ENCODE measurements at regions not wholly inside any gene's neighbourhood (a gene's known extent, or its start where the extent isn't known, plus 50 kb on each side); places are given as distances from the start of the nearest gene placed in this dataset.
A peak's percentile ranks its signal among the peaks of the same experiment; 100 is the strongest.
"Not testable (repeated sequence)": the region's sequence is repeated elsewhere in the genome, so short reads cannot be mapped to it uniquely, and the experiment has no call there.

GRCh38 chr6:125597411-125598253 is 151.8 kb upstream of the HEY2 start:
- no peak for DNase-seq

DNA sequence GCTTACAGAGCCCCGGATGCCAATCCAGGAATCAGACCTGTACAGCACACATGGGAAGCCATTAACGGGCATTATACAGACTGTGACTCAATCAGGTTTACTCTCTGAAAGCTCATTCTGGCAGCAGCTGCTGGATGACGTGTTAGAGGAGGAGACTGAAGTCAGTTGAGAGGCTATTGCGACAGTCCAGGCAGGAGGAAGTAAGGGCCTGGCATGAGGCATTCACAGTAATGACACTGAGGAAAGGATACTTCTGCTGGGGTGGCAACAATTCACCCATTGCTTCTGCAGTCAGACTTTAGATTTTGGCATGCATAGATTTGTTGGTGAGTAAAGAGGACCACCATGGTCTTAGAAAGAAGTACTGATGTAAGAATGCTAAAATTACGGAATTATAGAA is 151.0 kb upstream of the HEY2 start:
- DNase-seq, result peak; percentile 86 to 87

GRCh38 chr6:125604257-125604656 is 145.2 kb upstream of the HEY2 start:
- no peak for DNase-seq

- no peak for DNase-seq
Observed at GRCh38 chr6:125611573-125612344, 137.7 kb upstream of the HEY2 start.

DNA sequence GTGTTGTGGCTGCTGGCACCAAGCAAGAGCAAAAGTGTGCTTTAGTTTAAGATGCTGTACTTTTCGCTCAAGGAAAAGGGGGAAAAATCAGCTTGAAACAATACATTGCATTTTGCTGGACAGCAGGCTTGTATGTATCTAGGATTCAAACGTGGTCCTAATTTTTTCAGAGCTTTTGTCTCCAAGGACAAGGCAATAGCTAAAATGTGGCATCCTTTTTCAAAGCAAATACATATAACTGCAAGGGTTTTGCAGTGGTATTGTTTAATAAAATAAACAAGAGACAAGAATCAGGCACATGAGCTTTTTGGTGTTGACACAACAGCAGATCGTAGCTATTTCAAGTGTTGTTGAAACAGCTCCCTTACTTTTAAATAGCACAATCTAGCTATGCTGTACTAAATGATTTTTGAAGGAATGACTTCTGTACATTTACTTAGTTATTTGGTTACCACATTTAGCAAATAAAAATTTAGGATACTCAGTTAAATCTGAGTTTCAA is 137.0 kb upstream of the HEY2 start:
- DNase-seq, result no peak

DNA sequence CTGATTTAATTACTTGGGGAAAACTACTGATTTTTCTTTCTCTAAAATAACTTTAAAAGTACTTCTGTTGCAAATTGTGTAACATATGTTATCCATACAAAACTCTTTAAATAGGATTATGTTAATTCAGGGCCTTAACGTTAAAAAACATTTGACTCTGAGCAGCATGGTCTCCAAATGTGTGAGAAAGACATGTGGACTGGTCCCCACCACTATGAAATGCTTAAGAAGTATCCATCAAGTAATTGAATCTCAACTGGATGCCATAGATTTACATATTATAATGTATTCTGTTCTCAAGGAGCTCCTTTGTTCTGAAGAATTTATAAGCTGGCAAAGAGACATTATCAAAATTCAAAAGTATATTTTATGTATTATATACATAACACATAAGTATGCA is 130.8 kb upstream of the HEY2 start:
- no peak for DNase-seq

- no peak for DNase-seq
Observed at GRCh38 chr6:125623085-125623484, 126.3 kb upstream of the HEY2 start.

- no peak for DNase-seq
Observed at GRCh38 chr6:125631165-125631564, 118.3 kb upstream of the HEY2 start.

GRCh38 chr6:125636011-125636410 is 113.4 kb upstream of the HEY2 start:
- DNase-seq, result not testable (repeated sequence)

DNA sequence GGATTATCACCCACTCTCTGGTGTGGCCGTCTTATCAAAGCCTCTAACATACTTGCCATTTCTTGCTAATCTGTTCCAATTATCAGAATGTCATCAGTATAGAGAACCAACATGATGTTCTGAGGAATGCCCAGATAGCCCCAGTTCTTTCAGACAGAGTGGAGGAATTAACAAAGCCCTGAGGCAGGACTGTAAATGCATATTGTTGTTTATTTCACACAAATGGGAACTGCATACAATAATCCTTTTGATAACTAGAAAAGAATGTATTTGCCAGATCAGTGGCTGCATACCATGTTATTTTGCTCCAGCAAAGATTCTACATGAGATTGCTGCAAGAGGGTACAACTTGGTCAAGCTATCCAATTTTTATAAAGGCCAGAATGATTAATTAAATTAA is 112.8 kb upstream of the HEY2 start:
- DNase-seq, result no peak

- DNase-seq, result no peak
Observed at GRCh38 chr6:125637207-125637606, 112.2 kb upstream of the HEY2 start.

DNA sequence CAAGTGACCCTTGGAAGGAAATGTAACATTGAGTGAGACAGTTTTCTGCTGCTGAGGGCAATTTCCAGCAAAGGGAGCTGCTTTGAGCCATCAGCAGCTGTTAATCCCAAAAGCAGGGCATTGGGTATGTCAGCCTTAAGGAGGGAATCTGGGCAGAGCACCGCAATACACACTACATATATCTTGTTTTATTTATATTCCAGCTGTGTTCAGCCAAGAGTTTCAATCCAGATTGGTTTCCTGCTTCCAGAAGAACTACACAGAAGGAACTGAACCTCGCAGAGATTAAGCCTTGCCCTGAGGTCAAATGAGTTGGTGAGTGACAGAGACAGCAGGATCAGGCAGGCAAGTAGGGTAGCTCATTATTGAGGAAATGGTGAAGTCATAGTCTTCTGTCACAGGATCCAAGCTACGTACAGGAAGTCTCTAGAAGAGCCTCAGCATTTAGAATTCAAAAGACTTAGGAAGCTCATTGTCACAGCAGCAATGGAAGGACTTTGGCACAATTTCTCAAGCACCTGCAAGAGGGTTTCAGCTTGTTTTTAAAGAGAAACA is 109.9 kb upstream of the HEY2 start:
- peak in 1 of 2 experiments; percentile 10 for DNase-seq

- no peak for DNase-seq
Observed at GRCh38 chr6:125640441-125641150, 108.8 kb upstream of the HEY2 start.

DNA sequence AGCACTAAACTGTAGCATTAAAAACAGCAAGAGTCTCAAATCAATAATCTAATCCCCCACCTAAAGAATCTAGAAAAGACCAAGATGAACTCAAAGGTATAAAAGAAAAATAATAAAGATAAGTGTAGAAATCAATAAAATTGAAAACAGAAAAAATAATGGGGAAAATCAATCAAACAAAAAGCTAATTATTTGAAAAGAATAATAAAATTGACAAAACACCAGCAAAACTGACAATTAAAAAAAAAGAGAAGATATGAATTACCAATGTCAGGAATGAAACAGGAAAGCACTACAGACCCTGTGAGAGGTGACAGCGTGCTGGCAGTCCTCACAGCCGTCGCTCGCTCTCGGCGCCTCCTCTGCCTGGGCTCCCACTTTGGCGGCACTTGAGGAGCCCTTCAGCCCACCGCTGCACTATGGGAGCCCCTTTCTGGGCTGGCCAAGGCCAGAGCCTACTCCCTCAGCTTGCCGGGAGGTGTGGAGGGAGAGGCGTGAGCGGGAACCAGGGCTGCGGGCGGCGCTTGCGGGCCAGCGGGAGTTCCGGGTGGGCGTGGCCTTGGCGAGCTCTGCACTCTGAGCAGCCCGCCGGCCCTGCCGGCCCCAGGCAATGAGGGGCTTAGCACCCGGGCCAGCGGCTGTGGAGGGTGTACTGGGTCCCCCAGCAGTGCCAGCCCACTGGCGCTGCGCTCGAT is 105.3 kb upstream of the HEY2 start:
- DNase-seq, result not testable (repeated sequence)

GRCh38 chr6:125647391-125647790 is 102.0 kb upstream of the HEY2 start:
- DNase-seq, result no peak

- DNase-seq, result not testable (repeated sequence)
Observed at GRCh38 chr6:125653752-125654151, 95.7 kb upstream of the HEY2 start.

DNA sequence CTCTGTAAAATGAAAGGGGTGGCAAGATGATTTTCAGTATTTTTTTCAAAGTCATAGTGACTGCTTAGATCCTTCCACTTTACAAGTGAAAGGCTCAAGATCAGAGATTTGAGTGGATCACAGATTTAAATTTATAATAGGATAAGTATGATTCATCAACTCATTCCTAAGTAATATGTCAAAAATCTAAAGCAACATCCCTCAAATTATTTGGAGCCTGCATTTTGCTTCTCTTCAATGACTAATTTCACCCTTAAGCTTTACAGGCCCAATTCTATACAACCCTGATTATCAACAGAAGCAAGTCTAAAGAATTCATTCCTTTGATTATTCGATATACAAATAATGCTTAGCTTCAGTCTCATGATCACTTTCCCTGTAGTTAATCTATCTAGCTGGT is 93.9 kb upstream of the HEY2 start:
- DNase-seq, result no peak

DNA sequence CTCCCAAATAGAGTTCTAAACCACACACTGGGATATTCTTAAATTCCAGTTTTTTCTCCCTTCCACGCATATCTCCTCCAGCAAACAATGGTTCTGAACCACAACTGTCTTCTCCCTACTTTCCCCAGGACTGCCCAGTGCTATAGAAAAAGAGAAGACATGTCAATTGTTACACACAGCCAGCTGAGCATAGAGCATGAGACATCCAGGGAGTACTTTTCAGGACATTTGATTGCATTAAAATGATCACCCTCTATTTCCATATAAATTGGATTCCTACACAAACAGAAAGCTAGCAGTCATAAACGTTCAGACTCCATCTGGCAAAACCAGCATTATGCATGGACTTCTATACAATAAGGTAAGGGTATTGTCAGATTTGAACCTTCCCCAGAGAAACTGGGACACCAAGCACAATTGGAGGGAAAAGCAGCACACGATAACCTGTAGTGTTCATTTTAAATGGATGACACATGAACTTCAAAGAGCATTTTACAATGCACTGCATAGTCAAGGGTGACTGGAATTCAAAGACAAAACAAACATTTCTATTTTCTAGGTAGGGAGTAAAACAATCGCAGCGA is 93.1 kb upstream of the HEY2 start:
- no peak for DNase-seq

DNA sequence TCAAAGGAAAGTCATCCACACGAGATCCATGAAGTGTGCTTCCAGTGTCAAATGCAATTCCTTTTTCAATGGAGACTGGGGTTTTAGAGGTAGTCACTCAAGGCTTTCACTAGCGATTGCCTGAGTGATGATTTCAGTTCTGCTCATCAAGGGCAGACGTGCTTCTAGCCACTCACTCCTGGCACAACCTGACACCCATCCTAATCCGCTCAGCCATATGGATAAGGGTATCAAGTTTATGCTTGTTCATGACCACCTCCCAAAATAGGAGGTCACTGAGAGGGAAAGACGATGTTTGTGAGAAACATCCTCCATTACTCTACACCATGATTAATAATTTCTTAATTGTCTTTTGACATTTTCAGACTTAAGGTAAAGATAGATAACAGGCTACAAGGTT is 91.3 kb upstream of the HEY2 start:
- DNase-seq, result no peak

DNA sequence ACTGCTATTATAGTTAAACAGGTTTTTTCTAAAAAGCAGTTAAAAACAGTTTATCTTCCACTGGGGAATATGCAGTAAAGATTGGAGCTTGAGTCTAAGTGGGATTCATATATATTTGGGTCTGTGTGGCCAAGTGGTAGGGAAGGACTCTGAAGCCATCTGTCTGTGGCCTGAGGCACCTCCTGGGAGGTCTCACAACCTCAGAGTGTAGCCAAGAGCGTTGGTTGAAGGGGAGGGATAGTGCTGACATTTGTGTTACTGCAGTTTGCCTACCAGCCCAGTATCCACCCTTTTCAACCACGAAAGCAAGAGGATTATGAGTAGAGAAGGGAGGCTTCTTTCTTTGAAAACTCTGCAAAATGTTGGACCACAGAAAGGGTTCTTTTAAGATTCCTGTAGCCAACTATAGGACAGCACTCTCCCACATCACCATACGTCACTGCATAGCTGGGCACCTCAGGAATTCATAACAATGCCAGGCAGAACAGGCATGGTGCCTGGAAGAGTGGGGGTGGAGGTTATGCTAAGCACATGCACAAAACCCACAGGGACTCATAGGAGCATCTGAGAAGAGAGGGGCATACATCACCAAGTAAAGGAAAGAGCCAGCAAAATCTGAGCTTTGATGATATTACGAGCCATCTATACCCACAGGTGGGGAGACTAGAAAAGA is 90.5 kb upstream of the HEY2 start:
- no peak for DNase-seq

DNA sequence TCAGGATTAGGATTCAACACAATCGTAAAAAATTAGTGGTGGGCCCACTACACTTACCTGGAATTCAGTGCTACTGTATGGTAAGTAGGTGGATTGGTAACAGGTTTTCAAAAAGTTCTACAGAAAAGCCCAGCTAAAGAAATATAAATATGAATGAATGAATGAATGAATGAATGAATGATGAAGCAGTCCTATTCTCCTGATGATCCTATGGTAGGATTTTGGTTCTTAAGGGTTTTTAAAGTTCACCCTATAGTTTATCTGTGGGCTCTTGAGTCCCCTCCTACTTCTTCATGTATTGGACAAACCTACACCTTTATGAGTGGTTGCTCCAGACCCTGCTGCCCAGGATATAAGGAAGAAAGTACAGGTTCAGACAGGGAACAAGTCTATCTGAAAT is 89.5 kb upstream of the HEY2 start:
- no peak for DNase-seq
